NT2/D1 (cell line): ENCODE measurements at regions not wholly inside any gene's neighbourhood (a gene's known extent, or its start where the extent isn't known, plus 50 kb on each side); places are given as distances from the start of the nearest gene placed in this dataset.

Experiments
- SUZ12 ChIP-seq: IDR thresholded peaks from 2 replicates; pipeline ENCODE4 v1.6.1; 2011; ENCODE audit not compliant: insufficient read length, insufficient read depth; ENCODE audit errors: extremely low read depth
- YY1 ChIP-seq: IDR thresholded peaks from 2 replicates; pipeline ENCODE4 v1.6.1; 2011; ENCODE audit not compliant: insufficient read length, insufficient read depth
- ZNF274 ChIP-seq: IDR thresholded peaks from 2 replicates; pipeline ENCODE4 v1.6.1; 2011; ENCODE audit warnings: mild to moderate bottlenecking, low read depth, low read length

DNA sequence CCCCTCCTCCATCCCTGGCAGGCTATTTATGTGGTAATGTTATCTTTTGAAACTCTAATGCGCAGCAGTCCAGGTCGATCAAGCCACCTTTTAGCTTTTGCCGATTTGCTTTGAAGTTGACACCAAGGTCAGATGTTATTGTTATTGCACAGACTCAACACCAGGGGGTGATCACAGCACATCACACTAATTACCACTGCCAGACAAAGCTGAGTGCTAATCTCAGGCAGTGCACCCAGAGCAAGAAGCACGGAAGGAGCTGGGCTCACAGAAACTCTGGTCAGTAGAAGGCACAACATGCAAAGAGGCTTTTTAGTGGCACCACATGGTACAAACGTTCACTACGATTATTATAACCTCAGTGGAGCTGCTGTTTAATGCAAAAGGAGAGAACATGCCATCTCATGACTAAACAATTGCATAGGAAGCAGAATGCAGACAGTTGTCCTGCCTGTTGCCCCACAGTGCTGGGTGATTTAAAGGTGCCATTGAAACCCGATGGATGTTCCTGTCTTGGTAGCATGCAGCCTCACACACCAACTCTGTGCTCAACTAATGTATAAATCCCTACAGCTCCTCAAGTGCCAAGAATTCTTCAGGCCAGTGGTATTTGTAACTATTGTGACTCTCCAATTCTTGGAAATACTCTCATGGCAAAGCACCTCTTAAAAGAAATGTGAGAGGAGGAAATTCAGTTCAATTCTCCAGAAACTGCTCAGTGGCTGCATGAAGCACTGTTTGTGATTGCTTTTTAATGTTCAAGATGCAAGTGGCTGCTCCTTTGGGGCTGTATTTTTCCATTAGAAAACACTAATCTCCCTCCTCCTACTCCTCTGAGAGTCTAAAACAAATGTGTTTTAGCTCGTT is 353.9 kb upstream of the DDI1 start:
- no peak for TF ChIP-seq YY1
- TF ChIP-seq SUZ12: no peak
- TF ChIP-seq ZNF274: no peak
